IMR-90 (cell line): ENCODE measurements at regions not wholly inside any gene's neighbourhood (a gene's known extent, or its start where the extent isn't known, plus 50 kb on each side); places are given as distances from the start of the nearest gene placed in this dataset.

Source experiments
- ATAC-seq: fragments of 200-7000 bp; cut with Tn5 transposase; 2 replicates; pipeline ENCODE4 v1.9.1; 2020; ENCODE audit warnings: low read depth, mild to moderate bottlenecking, moderate library complexity
- BruUV-seq: library from RNA; stranded (reverse); fragments of 400-500 nt; replicated peaks from 2 replicates; lab custom pipeline; 2021; lab: Mats Ljungman, UMichigan
- CTCF ChIA-PET: fragments of 300-600 bp; formaldehyde crosslinking; extraction: SDS; loops from one replicate; lab custom pipeline; 2021; ENCODE audit warnings: antibody characterized with exemption; lab: Yijun Ruan, JAX
- POLR2A ChIA-PET: fragments of 300-600 bp; sonication (Branson Sonifier 250); formaldehyde crosslinking; loops from one replicate; lab custom pipeline; 2022; ENCODE audit warnings: antibody characterized with exemption; ENCODE audit not compliant: unreplicated experiment; lab: Charles Lee
- DNase-seq: peaks from one replicate; pipeline ENCODE4 v3.0.0; 2013
- H2AFZ ChIP-seq: replicated peaks from 2 replicates; pipeline ENCODE3; 2013; ENCODE audit warnings: low read length, mild to moderate bottlenecking; ENCODE audit not compliant: poor library complexity
- H2AK5ac ChIP-seq: 2 replicates; pipeline ENCODE4 v1.6.1; 2013; ENCODE audit warnings: low read depth, low read length, inconsistent platforms
- H2AK9ac ChIP-seq: replicated peaks from 2 replicates; pipeline ENCODE3; 2013; ENCODE audit warnings: mild to moderate bottlenecking, low read depth, low read length, moderate library complexity; ENCODE audit not compliant: poor library complexity
- H2BK120ac ChIP-seq: 2 replicates; pipeline ENCODE4 v1.6.1; 2013; ENCODE audit warnings: low read depth, low read length, inconsistent platforms
- H2BK15ac ChIP-seq: 3 replicates; pipeline ENCODE4 v1.6.1; 2013; ENCODE audit warnings: low read depth, low read length, inconsistent platforms
- H2BK20ac ChIP-seq: 2 replicates; pipeline ENCODE4 v1.6.1; 2013; ENCODE audit warnings: low read depth, mild to moderate bottlenecking, inconsistent platforms, low read length, moderate library complexity
- H2BK5ac ChIP-seq: 2 replicates; pipeline ENCODE4 v1.6.1; 2013; ENCODE audit warnings: mild to moderate bottlenecking, low read depth, low read length, inconsistent platforms; ENCODE audit not compliant: poor library complexity, severe bottlenecking
- H3K14ac ChIP-seq: replicated peaks from 2 replicates; pipeline ENCODE4 v1.6.1; 2013; ENCODE audit warnings: low read depth, low read length, inconsistent platforms
- H3K18ac ChIP-seq: 2 replicates; pipeline ENCODE4 v1.6.1; 2013; ENCODE audit warnings: low read depth, low read length, control low read depth
- H3K23ac ChIP-seq: 2 replicates; pipeline ENCODE4 v1.6.1; 2013; ENCODE audit warnings: low read depth, low read length, inconsistent platforms
- H3K27ac ChIP-seq: 2 replicates; pipeline ENCODE4 v1.5.1; 2013; ENCODE audit warnings: mild to moderate bottlenecking, control low read depth, low read length; ENCODE audit not compliant: insufficient read depth
- H3K27me3 ChIP-seq: 2 replicates; pipeline ENCODE4 v1.6.1; 2013; ENCODE audit warnings: low read length; ENCODE audit not compliant: control insufficient read depth, insufficient read depth
- H3K36me3 ChIP-seq: 2 replicates; pipeline ENCODE4 v1.6.1; 2013; ENCODE audit warnings: low read length, mixed read lengths; ENCODE audit not compliant: control insufficient read depth, insufficient read depth
- H3K4ac ChIP-seq: 2 replicates; pipeline ENCODE4 v1.6.1; 2013; ENCODE audit warnings: low read depth, low read length, inconsistent platforms
- H3K4me1 ChIP-seq: 2 replicates; pipeline ENCODE4 v1.6.1; 2013; ENCODE audit warnings: low read length, mixed read lengths; ENCODE audit not compliant: control insufficient read depth, insufficient read depth
- H3K4me2 ChIP-seq: 2 replicates; pipeline ENCODE4 v1.6.1; 2013; ENCODE audit warnings: low read depth, mild to moderate bottlenecking, control low read depth, low read length, moderate library complexity
- H3K4me3 ChIP-seq: 2 replicates; pipeline ENCODE4 v1.5.1; 2013; ENCODE audit warnings: low read depth, mild to moderate bottlenecking, control low read depth, low read length, moderate library complexity; ENCODE audit not compliant: insufficient read depth
- H3K56ac ChIP-seq: 2 replicates; pipeline ENCODE4 v1.6.1; 2013; ENCODE audit warnings: low read length, inconsistent platforms; ENCODE audit not compliant: insufficient read depth; ENCODE audit errors: extremely low read depth
- H3K79me1 ChIP-seq, 2 experiments: 2 replicates each; pipeline ENCODE4 v1.6.1; 2013; ENCODE audit warnings: low read length in 2 of 2, inconsistent platforms in 1 of 2, low read depth in 1 of 2
- H3K9ac ChIP-seq: 2 replicates; pipeline ENCODE4 v1.6.1; 2013; ENCODE audit warnings: low read depth, low read length, control low read depth
- H3K9me1 ChIP-seq: 2 replicates; pipeline ENCODE4 v1.6.1; 2013; ENCODE audit warnings: low read length, inconsistent platforms; ENCODE audit not compliant: insufficient read depth
- H3K9me3 ChIP-seq: 2 replicates; pipeline ENCODE4 v1.6.1; 2013; ENCODE audit warnings: low read length; ENCODE audit not compliant: control insufficient read depth, insufficient read depth
- H4K20me1 ChIP-seq: 2 replicates; pipeline ENCODE4 v1.6.1; 2013; ENCODE audit warnings: low read length, inconsistent platforms; ENCODE audit not compliant: insufficient read depth
- H4K5ac ChIP-seq: 2 replicates; pipeline ENCODE4 v1.6.1; 2013; ENCODE audit warnings: mild to moderate bottlenecking, low read depth, low read length, control low read depth
- H4K8ac ChIP-seq, 2 experiments: 2 replicates each; pipeline ENCODE4 v1.6.1; 2013; ENCODE audit warnings: low read depth in 2 of 2, low read length in 2 of 2, control low read depth in 1 of 2, inconsistent platforms in 1 of 2
- H4K91ac ChIP-seq: 2 replicates; pipeline ENCODE4 v1.6.1; 2013; ENCODE audit warnings: low read depth, low read length, inconsistent platforms; ENCODE audit not compliant: insufficient read depth
- BHLHE40 ChIP-seq: fragments of 150-350 bp; IDR thresholded peaks from 2 replicates; pipeline ENCODE4 v1.6.1; 2016; ENCODE audit warnings: mild to moderate bottlenecking, low read depth, low read length
- CEBPB ChIP-seq: IDR thresholded peaks from 2 replicates; pipeline ENCODE4 v1.6.1; 2012; ENCODE audit warnings: low read depth, low read length, improper control_type of control experiment
- CHD1 ChIP-seq: IDR thresholded peaks from 2 replicates; pipeline ENCODE4 v1.6.1; 2012; ENCODE audit warnings: low read depth, low read length, improper control_type of control experiment
- ELK1 ChIP-seq: fragments of 150-350 bp; IDR thresholded peaks from 2 replicates; pipeline ENCODE4 v1.6.1; 2016; ENCODE audit warnings: low read depth, mild to moderate bottlenecking, low read length, moderate library complexity, borderline replicate concordance
- FOS ChIP-seq: fragments of 150-350 bp; IDR thresholded peaks from 2 replicates; pipeline ENCODE4 v1.6.1; 2016; ENCODE audit warnings: low read depth, low read length
- MAFK ChIP-seq: IDR thresholded peaks from 2 replicates; pipeline ENCODE4 v1.6.1; 2012; ENCODE audit warnings: low read depth, low read length, improper control_type of control experiment
- MAZ ChIP-seq: IDR thresholded peaks from 2 replicates; pipeline ENCODE4 v1.6.1; 2012; ENCODE audit warnings: low read depth, mild to moderate bottlenecking, low read length, improper control_type of control experiment, moderate library complexity, borderline replicate concordance
- MXI1 ChIP-seq: IDR thresholded peaks from 2 replicates; pipeline ENCODE4 v1.6.1; 2012; ENCODE audit warnings: low read depth, mild to moderate bottlenecking, low read length, moderate library complexity, borderline replicate concordance
- NFE2L2 ChIP-seq: fragments of 150-350 bp; IDR thresholded peaks from 2 replicates; pipeline ENCODE4 v1.6.1; 2016; ENCODE audit warnings: low read depth, mild to moderate bottlenecking, low read length
- POLR2A ChIP-seq: IDR thresholded peaks from 2 replicates; pipeline ENCODE4 v1.6.1; 2012; ENCODE audit warnings: mild to moderate bottlenecking, low read depth, low read length
- RAD21 ChIP-seq: IDR thresholded peaks from 2 replicates; pipeline ENCODE4 v1.6.1; 2012; ENCODE audit warnings: low read length, improper control_type of control experiment
- RCOR1 ChIP-seq: IDR thresholded peaks from 2 replicates; pipeline ENCODE4 v1.6.1; 2012; ENCODE audit warnings: mild to moderate bottlenecking, low read length, improper control_type of control experiment; ENCODE audit not compliant: insufficient replicate concordance
- RFX5 ChIP-seq: IDR thresholded peaks from 2 replicates; pipeline ENCODE4 v1.8.0; 2012; ENCODE audit warnings: low read depth, mild to moderate bottlenecking, low read length, moderate library complexity
- SMC3 ChIP-seq: fragments of 150-350 bp; IDR thresholded peaks from 2 replicates; pipeline ENCODE4 v1.6.1; 2016; ENCODE audit warnings: low read depth, mild to moderate bottlenecking, antibody characterized with exemption, low read length, moderate library complexity
- WGBS, 2 experiments: methylation state at CpG; one replicate each; pipeline versions ENCODE4 v1.1.5 to v1.1.7; 2013; ENCODE audit warnings: missing lambda C conversion rate in 2 of 2; ENCODE audit not compliant: insufficient read length in 1 of 2; ENCODE audit errors: extremely low coverage in 2 of 2; 5-methylcytosine and 5-hydroxymethylcytosine counted together
- dilution Hi-C: fragments of 300-500 bp; cut with HindIII; formaldehyde crosslinking; loops from one replicate; pipeline ENCODE4 v1.14.3; 2018; ENCODE audit warnings: low sequenced_read_pairs; ENCODE audit not compliant: unreplicated experiment
- in situ Hi-C: fragments of 300-500 bp; cut with MboI; formaldehyde crosslinking; loops from 3 replicates; pipeline ENCODE4 v1.14.3; 2019; ENCODE audit warnings: low sequenced_read_pairs, inconsistent platforms, mixed read lengths
- intact Hi-C: fragments of 100-400 bp; cut with micrococcal nuclease; formaldehyde crosslinking; loops from 2 replicates; pipeline ENCODE4 v1.10.0; 2022
- TF ChIP-seq, protein P1 (sequence below): conservative IDR thresholded peaks from 2 replicates; pipeline ENCODE4 v1.5.1; 2012; ENCODE audit warnings: mild to moderate bottlenecking, low read depth, low read length, improper control_type of control experiment

GRCh38 chr17:69732272-69732918 is 317.9 kb downstream of the MAP2K6 start:
- H3K4me1 ChIP-seq = peaks cover 15% of the 10 kb centered on the region
- in situ Hi-C loops (no loop called here), intact Hi-C loops (no loop called here), dilution Hi-C loops (no loop called here)
- no peaks in the 10 kb centered on the region for H3K27me3 ChIP-seq
- H3K18ac ChIP-seq = peak overlapping the region; percentile 97
- H3K4me3 ChIP-seq = no peak overlapping the region
- peak overlapping the region; percentile 94; the same call in 2 of the 3 replicates for H2BK15ac ChIP-seq
- H2AK5ac ChIP-seq = peak overlapping the region; percentile 45; the same call in 1 of the 2 replicates
- H3K56ac ChIP-seq = no peak overlapping the region
- H3K23ac ChIP-seq = peak overlapping the region; percentile 31; the same call in 1 of the 2 replicates
- BruUV-seq = no TSS peak
- peak overlapping the region; percentile 48; the same call in 1 of the 2 replicates for H4K91ac ChIP-seq
- H4K20me1 ChIP-seq = no peaks in the 10 kb centered on the region
- POLR2A ChIA-PET = no interaction called here
- peaks cover 7% of the 10 kb centered on the region; the same call in 1 of the 2 replicates for H3K9me1 ChIP-seq
- DNase-seq (peak; percentile 54), ATAC-seq (peak; percentile 60)
- peak overlapping the region; percentile 8 to 28; a peak in 3 of 4 replicates for H4K8ac ChIP-seq
- CTCF ChIA-PET = interaction anchor here (0.6 to 2.1 kb wide), 2 partner anchors 126 to 837 kb away, joined by 3 to 6 read pairs; no protein-coding TSS in a partner anchor
- peak overlapping the region; percentile 19; the same call in 1 of the 2 replicates for H3K14ac ChIP-seq
- no peaks in the 10 kb centered on the region for H3K36me3 ChIP-seq
- H2AK9ac ChIP-seq = no peak overlapping the region
- H2BK5ac ChIP-seq = peak overlapping the region; percentile 36
- peak overlapping the region; percentile 70 for H3K4ac ChIP-seq
- peak overlapping the region; percentile 52; the same call in 1 of the 2 replicates for H3K4me2 ChIP-seq
- no peak overlapping the region for H3K9ac ChIP-seq
- H2BK120ac ChIP-seq = peak overlapping the region; percentile 53
- H3K9me3 ChIP-seq = no peaks in the 10 kb centered on the region
- no CpG with 5 or more reads among the region's 3 CpGs for WGBS, 2 experiments
- H4K5ac ChIP-seq = peak overlapping the region; percentile 92
- H2BK20ac ChIP-seq = peak overlapping the region; percentile 88
- TF ChIP-seq CEBPB (no peak), FOS (no peak), MAZ (no peak), POLR2A (no peak), RAD21 (no peak), ELK1 (no peak), MAFK (no peak), BHLHE40 (no peak), SMC3 (no peak), RFX5 (no peak), CHD1 (no peak), NFE2L2 (no peak), RCOR1 (no peak), MXI1 (no peak)
- TF ChIP-seq, protein P1, sequence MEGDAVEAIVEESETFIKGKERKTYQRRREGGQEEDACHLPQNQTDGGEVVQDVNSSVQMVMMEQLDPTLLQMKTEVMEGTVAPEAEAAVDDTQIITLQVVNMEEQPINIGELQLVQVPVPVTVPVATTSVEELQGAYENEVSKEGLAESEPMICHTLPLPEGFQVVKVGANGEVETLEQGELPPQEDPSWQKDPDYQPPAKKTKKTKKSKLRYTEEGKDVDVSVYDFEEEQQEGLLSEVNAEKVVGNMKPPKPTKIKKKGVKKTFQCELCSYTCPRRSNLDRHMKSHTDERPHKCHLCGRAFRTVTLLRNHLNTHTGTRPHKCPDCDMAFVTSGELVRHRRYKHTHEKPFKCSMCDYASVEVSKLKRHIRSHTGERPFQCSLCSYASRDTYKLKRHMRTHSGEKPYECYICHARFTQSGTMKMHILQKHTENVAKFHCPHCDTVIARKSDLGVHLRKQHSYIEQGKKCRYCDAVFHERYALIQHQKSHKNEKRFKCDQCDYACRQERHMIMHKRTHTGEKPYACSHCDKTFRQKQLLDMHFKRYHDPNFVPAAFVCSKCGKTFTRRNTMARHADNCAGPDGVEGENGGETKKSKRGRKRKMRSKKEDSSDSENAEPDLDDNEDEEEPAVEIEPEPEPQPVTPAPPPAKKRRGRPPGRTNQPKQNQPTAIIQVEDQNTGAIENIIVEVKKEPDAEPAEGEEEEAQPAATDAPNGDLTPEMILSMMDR = no peak
- peak overlapping the region; percentile 84 for H2AFZ ChIP-seq
- peak overlapping the region; percentile 63; the same call in 1 of the 2 replicates for H3K27ac ChIP-seq
- H3K79me1 ChIP-seq = no peaks in the 10 kb centered on the region
